Retina (tissue), 1 donor: ENCODE measurements at regions not wholly inside any gene's neighbourhood (a gene's known extent, or its start where the extent isn't known, plus 50 kb on each side); places are given as distances from the start of the nearest gene placed in this dataset.
"Not testable (repeated sequence)": the region's sequence is repeated elsewhere in the genome, so short reads cannot be mapped to it uniquely, and the experiment has no call there.

ENCODE experiments used
- DNase-seq: peaks from one replicate; pipeline ENCODE4 v3.0.0-alpha.2; 2016

GRCh38 chr6:51429017-51429712, 610.5 kb downstream of the TFAP2B start:
- peak; percentile 57 for DNase-seq

- DNase-seq, result no peak
These were observed 611.9 kb downstream of the TFAP2B start for GRCh38 chr6:51430589-51430988.

- DNase-seq, result no peak
These were observed 613.8 kb downstream of the TFAP2B start for GRCh38 chr6:51432481-51432880.

- no peak for DNase-seq
These were observed 631.7 kb downstream of the TFAP2B start for GRCh38 chr6:51450248-51450957.

GRCh38 chr6:51450958-51451357, 632.3 kb downstream of the TFAP2B start:
- no peak for DNase-seq

GRCh38 chr6:51456282-51456681, 631.1 kb downstream of the PKHD1 start:
- no peak for DNase-seq

GRCh38 chr6:51459958-51460357, 627.5 kb downstream of the PKHD1 start:
- DNase-seq, result no peak

- no peak for DNase-seq
These were observed 624.5 kb downstream of the PKHD1 start for GRCh38 chr6:51462896-51463295.

- no peak for DNase-seq
These were observed 624.1 kb downstream of the PKHD1 start for GRCh38 chr6:51463321-51463720.

GRCh38 chr6:51464956-51465355, 622.5 kb downstream of the PKHD1 start:
- DNase-seq, result no peak

- peak; percentile 49 for DNase-seq
These were observed 621.0 kb downstream of the PKHD1 start for GRCh38 chr6:51466427-51466826.

GRCh38 chr6:51467231-51467952, 620.0 kb downstream of the PKHD1 start:
- peak; percentile 11 for DNase-seq

- no peak for DNase-seq
These were observed 618.7 kb downstream of the PKHD1 start for GRCh38 chr6:51468704-51469103.

GRCh38 chr6:51472745-51473487, 614.5 kb downstream of the PKHD1 start:
- no peak for DNase-seq

GRCh38 chr6:51474022-51474975, 613.1 kb downstream of the PKHD1 start:
- no peak for DNase-seq

- DNase-seq, result peak; percentile 16
These were observed 609.6 kb downstream of the PKHD1 start for GRCh38 chr6:51477711-51478311.

- no peak for DNase-seq
These were observed 608.1 kb downstream of the PKHD1 start for GRCh38 chr6:51479296-51479695.

- DNase-seq, result no peak
These were observed 607.4 kb downstream of the PKHD1 start for GRCh38 chr6:51480040-51480439.

- DNase-seq, result not testable (repeated sequence)
These were observed 601.5 kb downstream of the PKHD1 start for GRCh38 chr6:51485869-51486268.

GRCh38 chr6:51487937-51488336, 599.5 kb downstream of the PKHD1 start:
- no peak for DNase-seq

GRCh38 chr6:51489133-51489532, 598.3 kb downstream of the PKHD1 start:
- DNase-seq, result no peak
